Activated naive CD4-positive, alpha-beta T cell treated with anti-CD3 and anti-CD28 coated beads, Interleukin-2, amount 50 U/mL, for 24 hours (primary cell): ENCODE measurements at regions not wholly inside any gene's neighbourhood (a gene's known extent, or its start where the extent isn't known, plus 50 kb on each side); places are given as distances from the start of the nearest gene placed in this dataset.

Source experiments
- H3K27ac Mint-ChIP-seq: one replicate; pipeline ENCODE4 v1.8.0; 2021; ENCODE audit warnings: mild to moderate bottlenecking, mixed read lengths
- H3K27me3 Mint-ChIP-seq: one replicate; pipeline ENCODE4 v1.8.0; 2021; ENCODE audit warnings: mixed read lengths
- H3K36me3 Mint-ChIP-seq: one replicate; pipeline ENCODE4 v1.8.0; 2021; ENCODE audit warnings: mixed read lengths
- H3K4me1 Mint-ChIP-seq: one replicate; pipeline ENCODE4 v1.8.0; 2021; ENCODE audit warnings: mixed read lengths
- H3K4me3 Mint-ChIP-seq: one replicate; pipeline ENCODE4 v1.8.0; 2021; ENCODE audit warnings: mild to moderate bottlenecking, mixed read lengths
- H3K9me3 Mint-ChIP-seq: one replicate; pipeline ENCODE4 v1.8.0; 2021; ENCODE audit warnings: mixed read lengths

DNA sequence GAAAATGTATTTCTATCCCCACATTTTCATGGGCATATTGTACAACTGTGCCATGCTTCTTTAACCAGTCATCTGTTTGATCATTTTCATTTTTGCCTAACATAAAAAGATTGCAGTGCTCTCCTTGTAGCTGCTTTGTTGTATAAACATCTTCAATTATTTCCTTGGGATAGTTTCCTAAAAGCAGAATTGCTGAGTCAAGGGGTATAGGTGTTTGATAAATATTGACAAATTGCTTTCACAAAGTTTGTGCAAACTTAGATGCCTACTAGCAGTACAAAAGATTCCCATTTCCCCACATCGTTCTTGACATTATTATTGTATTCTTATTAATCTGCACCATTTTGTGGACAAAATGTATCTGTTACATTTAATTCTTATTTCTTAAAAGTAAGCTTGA, 479.6 kb downstream of the FBXO15 start:
- no peaks in the 10 kb centered on the region for H3K4me1 Mint-ChIP-seq
- no peak overlapping the region for H3K27ac Mint-ChIP-seq
- no peaks in the 10 kb centered on the region for H3K36me3 Mint-ChIP-seq
- no peaks in the 10 kb centered on the region for H3K27me3 Mint-ChIP-seq
- peaks cover 8% of the 10 kb centered on the region for H3K9me3 Mint-ChIP-seq
- no peak overlapping the region for H3K4me3 Mint-ChIP-seq

DNA sequence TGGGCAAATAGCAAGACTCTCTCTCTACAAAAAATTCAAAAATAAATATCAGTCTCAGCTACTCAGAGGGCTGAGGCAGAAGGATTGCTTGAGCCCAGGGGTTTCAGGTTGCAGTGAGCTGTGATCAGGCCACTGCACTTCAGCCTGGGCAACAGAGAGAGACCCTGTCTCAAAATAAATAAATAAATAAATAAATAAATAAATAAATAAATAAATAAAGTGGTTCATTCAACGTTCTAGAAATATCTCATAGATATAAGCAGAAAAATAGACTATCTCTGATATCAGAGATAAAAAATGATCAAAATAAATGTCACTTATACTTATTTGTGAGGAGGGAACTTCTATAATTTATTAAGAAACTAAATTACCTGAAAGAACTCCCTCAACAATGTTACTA, 480.9 kb downstream of the FBXO15 start:
- Mint-ChIP-seq H3K4me3 (no peak overlapping the region), H3K9me3 (no peaks in the 10 kb centered on the region), H3K4me1 (no peaks in the 10 kb centered on the region), H3K27ac (no peak overlapping the region), H3K36me3 (no peaks in the 10 kb centered on the region), H3K27me3 (no peaks in the 10 kb centered on the region)

DNA sequence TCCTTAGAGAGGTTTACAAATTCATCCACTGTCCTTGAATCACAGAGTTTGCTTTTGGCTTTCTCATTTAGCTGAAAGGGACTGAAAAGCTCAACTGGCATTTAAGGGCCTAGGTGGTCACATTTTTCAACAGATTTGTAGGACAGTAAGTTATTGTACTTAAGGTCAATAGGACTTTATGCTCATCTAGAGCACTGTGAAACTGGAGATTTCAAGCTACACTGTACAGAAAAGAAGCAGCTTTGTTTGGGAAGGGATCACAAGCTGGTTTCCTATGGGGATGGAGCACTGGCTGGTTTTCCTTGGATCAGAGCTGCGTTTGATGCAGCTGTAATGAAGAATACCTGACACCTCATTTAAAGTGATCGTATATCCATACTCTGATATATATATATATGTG, 482.7 kb downstream of the FBXO15 start:
- Mint-ChIP-seq H3K27me3 (no peaks in the 10 kb centered on the region), H3K27ac (no peak overlapping the region), H3K9me3 (no peaks in the 10 kb centered on the region), H3K4me1 (no peaks in the 10 kb centered on the region), H3K36me3 (no peaks in the 10 kb centered on the region), H3K4me3 (no peak overlapping the region)

- no peaks in the 10 kb centered on the region for H3K4me1 Mint-ChIP-seq
- no peaks in the 10 kb centered on the region for H3K27me3 Mint-ChIP-seq
- H3K27ac Mint-ChIP-seq = no peak overlapping the region
- H3K4me3 Mint-ChIP-seq = no peak overlapping the region
- H3K36me3 Mint-ChIP-seq = no peaks in the 10 kb centered on the region
- H3K9me3 Mint-ChIP-seq = no peaks in the 10 kb centered on the region
Observed at GRCh38 chr18:73663581-73663980, 484.1 kb downstream of the FBXO15 start.

GRCh38 chr18:73662421-73662820, 485.2 kb downstream of the FBXO15 start:
- Mint-ChIP-seq H3K27ac (no peak overlapping the region), H3K4me1 (no peaks in the 10 kb centered on the region), H3K4me3 (no peak overlapping the region), H3K27me3 (no peaks in the 10 kb centered on the region), H3K36me3 (no peaks in the 10 kb centered on the region), H3K9me3 (no peaks in the 10 kb centered on the region)

DNA sequence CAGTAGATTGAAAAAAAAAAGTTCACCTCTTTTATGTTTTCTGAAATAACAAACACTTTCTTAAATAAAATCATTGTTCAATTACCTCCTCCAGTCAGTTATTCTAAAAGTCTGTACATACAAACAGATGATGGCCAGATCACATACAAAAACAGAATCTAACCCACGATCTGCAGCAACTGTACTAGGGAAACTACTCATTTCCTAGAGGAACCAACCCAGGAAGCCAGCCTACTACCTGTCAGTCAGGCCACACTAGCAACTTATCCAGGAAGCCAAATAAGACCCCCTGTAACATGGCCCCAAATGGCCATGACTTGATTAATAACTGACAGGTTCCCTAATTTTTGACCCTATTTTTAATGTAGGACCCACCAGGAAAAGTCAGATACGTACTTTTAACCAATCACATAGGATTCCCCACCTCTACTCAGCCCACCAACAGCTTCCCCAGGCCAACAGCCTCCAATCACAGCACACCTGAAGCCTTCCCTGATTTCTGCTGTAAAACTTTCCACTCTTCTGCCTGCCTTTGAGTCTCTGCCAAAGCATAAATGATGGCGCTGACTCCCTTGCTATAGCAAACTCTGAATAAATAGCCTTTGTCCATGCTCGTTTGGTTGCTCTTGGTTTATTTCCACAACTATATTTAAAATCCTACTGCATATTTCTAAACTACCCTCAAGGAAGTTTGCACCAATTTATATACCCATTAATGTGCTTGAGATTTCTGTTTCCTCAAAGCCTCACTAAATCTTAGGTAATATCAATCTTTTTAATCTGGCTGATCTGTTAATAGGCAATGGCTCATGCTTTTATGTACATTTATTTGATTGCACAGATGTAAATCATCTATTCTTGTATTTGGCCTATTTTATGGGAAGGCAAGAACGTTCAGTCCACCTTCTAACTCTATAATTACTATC, 486.4 kb downstream of the FBXO15 start:
- Mint-ChIP-seq H3K4me1 (no peaks in the 10 kb centered on the region), H3K4me3 (no peak overlapping the region), H3K9me3 (no peaks in the 10 kb centered on the region), H3K27ac (no peak overlapping the region), H3K36me3 (no peaks in the 10 kb centered on the region), H3K27me3 (no peaks in the 10 kb centered on the region)

DNA sequence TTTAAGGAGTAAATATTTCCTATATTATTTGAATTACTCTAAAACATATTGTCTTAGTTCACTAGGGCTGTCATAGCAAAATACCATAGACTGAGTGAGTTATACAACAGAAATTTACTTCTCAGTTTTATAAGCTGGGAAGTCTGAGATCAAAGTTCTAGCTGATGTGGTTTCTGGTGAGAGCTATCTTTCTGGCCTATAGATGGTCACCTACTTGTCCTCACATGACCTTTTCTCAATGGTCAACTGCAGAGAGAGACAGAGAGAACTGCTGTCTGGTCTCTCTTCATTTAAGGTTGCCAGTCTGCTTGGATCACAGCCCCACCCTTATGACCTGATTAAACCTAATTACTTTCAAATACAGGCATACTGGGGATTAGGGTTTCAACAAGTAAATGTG, 490.9 kb downstream of the FBXO15 start:
- Mint-ChIP-seq H3K27me3 (no peaks in the 10 kb centered on the region), H3K4me3 (no peak overlapping the region), H3K36me3 (no peaks in the 10 kb centered on the region), H3K27ac (no peak overlapping the region), H3K9me3 (no peaks in the 10 kb centered on the region), H3K4me1 (no peaks in the 10 kb centered on the region)

DNA sequence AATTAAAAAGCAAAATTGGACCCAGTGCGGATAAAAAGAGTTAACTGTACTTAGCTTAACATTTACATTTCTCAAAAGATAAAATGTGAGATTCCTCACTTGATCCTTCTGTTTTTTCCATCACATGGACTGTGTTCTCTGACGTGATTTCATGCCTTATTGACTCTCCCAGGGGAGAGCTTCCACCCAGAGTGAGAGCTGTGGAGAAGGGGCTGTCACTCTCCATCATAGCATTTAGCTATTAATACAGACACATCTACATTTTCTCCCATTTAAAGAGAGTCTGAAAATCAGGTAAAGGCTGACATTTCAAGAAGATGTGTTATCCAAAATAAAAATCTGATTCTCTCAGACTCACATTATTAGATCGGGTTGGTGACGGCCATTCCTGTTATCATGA, 493.8 kb downstream of the FBXO15 start:
- H3K4me3 Mint-ChIP-seq = no peak overlapping the region
- no peaks in the 10 kb centered on the region for H3K9me3 Mint-ChIP-seq
- H3K27me3 Mint-ChIP-seq = no peaks in the 10 kb centered on the region
- H3K27ac Mint-ChIP-seq = no peak overlapping the region
- H3K4me1 Mint-ChIP-seq = no peaks in the 10 kb centered on the region
- H3K36me3 Mint-ChIP-seq = no peaks in the 10 kb centered on the region

- Mint-ChIP-seq H3K27me3 (no peaks in the 10 kb centered on the region), H3K4me1 (no peaks in the 10 kb centered on the region), H3K27ac (no peak overlapping the region), H3K36me3 (no peaks in the 10 kb centered on the region), H3K4me3 (no peak overlapping the region), H3K9me3 (no peaks in the 10 kb centered on the region)
Observed at GRCh38 chr18:73653251-73653650, 494.4 kb downstream of the FBXO15 start.

GRCh38 chr18:73647391-73647790, 500.2 kb downstream of the FBXO15 start:
- no peaks in the 10 kb centered on the region for H3K27me3 Mint-ChIP-seq
- H3K4me1 Mint-ChIP-seq = no peaks in the 10 kb centered on the region
- H3K36me3 Mint-ChIP-seq = no peaks in the 10 kb centered on the region
- no peak overlapping the region for H3K27ac Mint-ChIP-seq
- no peak overlapping the region for H3K4me3 Mint-ChIP-seq
- no peaks in the 10 kb centered on the region for H3K9me3 Mint-ChIP-seq

DNA sequence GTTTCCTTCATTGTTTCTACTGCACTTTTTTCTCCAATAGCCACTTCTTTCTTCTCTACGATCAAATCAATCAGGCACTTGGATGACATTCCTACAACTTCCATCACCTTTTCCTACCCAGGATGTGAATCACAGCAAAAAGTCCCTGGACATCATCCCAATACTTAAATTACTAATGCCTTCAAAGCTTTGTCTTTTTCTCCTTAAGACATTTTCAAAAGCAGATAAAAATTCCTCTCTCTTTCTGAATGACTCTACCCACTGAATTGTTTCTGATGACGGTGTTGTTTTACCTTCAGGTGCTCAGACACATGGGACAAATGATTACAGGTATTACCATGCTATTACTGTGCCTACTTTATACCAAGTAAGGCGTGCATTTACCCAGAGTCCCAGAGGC, 500.9 kb downstream of the FBXO15 start:
- H3K9me3 Mint-ChIP-seq = no peaks in the 10 kb centered on the region
- H3K4me3 Mint-ChIP-seq = no peak overlapping the region
- H3K27ac Mint-ChIP-seq = no peak overlapping the region
- H3K36me3 Mint-ChIP-seq = no peaks in the 10 kb centered on the region
- H3K27me3 Mint-ChIP-seq = no peaks in the 10 kb centered on the region
- H3K4me1 Mint-ChIP-seq = no peaks in the 10 kb centered on the region

DNA sequence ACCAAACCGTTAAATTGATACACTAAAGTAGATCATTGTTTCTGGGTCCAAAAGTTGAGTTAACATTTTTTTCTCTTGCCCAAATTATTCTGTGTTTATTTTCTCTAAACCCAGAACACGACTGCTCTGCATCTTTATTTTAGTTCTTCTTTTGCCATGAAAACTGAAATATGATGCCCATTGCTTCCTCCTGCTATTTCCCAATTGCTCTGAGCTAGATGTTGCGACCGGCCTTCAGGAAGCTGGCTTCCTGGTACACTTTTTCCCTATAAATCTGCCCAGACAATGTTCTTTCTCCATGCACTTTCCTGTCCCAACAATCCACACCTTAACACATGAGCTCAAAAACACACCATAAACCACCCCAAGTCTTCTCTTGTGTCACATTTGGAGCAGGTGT, 501.4 kb downstream of the FBXO15 start:
- no peaks in the 10 kb centered on the region for H3K36me3 Mint-ChIP-seq
- H3K27me3 Mint-ChIP-seq = no peaks in the 10 kb centered on the region
- H3K9me3 Mint-ChIP-seq = no peaks in the 10 kb centered on the region
- H3K4me1 Mint-ChIP-seq = no peaks in the 10 kb centered on the region
- H3K4me3 Mint-ChIP-seq = no peak overlapping the region
- H3K27ac Mint-ChIP-seq = no peak overlapping the region

- no peak overlapping the region for H3K4me3 Mint-ChIP-seq
- no peaks in the 10 kb centered on the region for H3K4me1 Mint-ChIP-seq
- H3K9me3 Mint-ChIP-seq = no peaks in the 10 kb centered on the region
- H3K27me3 Mint-ChIP-seq = no peaks in the 10 kb centered on the region
- H3K36me3 Mint-ChIP-seq = no peaks in the 10 kb centered on the region
- no peak overlapping the region for H3K27ac Mint-ChIP-seq
Observed at GRCh38 chr18:73645160-73645715, 502.4 kb downstream of the FBXO15 start.

GRCh38 chr18:73639788-73640187, 507.8 kb downstream of the FBXO15 start:
- Mint-ChIP-seq H3K4me3 (no peak overlapping the region), H3K9me3 (no peaks in the 10 kb centered on the region), H3K27me3 (no peaks in the 10 kb centered on the region), H3K27ac (no peak overlapping the region), H3K36me3 (no peaks in the 10 kb centered on the region), H3K4me1 (no peaks in the 10 kb centered on the region)

DNA sequence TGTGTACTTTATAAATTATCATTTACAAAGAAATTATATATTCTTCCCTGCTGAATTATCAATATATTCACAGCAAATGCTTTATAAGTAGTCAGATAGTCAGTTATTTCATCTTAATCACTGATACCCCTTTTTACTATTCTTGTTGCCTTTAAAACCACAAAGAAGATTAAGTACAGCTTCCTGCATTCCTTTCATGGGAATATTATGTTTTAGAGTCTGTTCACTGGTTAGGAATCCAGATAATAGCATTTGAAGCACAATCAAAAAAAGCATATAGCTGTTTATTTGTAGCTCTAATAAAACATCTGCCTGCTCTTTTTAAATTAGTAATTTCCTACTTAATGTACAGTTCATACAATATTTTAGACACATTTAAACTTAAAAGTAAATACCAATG, 508.9 kb downstream of the FBXO15 start:
- Mint-ChIP-seq H3K36me3 (no peaks in the 10 kb centered on the region), H3K9me3 (no peaks in the 10 kb centered on the region), H3K4me3 (no peak overlapping the region), H3K27me3 (no peaks in the 10 kb centered on the region), H3K27ac (no peak overlapping the region), H3K4me1 (no peaks in the 10 kb centered on the region)

GRCh38 chr18:73636355-73636754, 511.3 kb downstream of the FBXO15 start:
- H3K4me1 Mint-ChIP-seq = no peaks in the 10 kb centered on the region
- H3K36me3 Mint-ChIP-seq = no peaks in the 10 kb centered on the region
- H3K27me3 Mint-ChIP-seq = no peaks in the 10 kb centered on the region

GRCh38 chr18:73626859-73627258, 520.8 kb downstream of the FBXO15 start:
- H3K27ac Mint-ChIP-seq = no peak overlapping the region
- H3K4me1 Mint-ChIP-seq = no peaks in the 10 kb centered on the region
- H3K4me3 Mint-ChIP-seq = no peak overlapping the region
- no peaks in the 10 kb centered on the region for H3K36me3 Mint-ChIP-seq
- H3K27me3 Mint-ChIP-seq = no peaks in the 10 kb centered on the region
- H3K9me3 Mint-ChIP-seq = no peaks in the 10 kb centered on the region

More at GRCh38 chr18:73636355-73636754, 511.3 kb downstream of the FBXO15 start:
- H3K9me3 Mint-ChIP-seq = no peaks in the 10 kb centered on the region
- no peak overlapping the region for H3K27ac Mint-ChIP-seq
- H3K4me3 Mint-ChIP-seq = no peak overlapping the region
